ENCODE measurements at regions not wholly inside any gene's neighbourhood (a gene's known extent, or its start where the extent isn't known, plus 50 kb on each side); places are given as distances from the start of the nearest gene placed in this dataset.

DNA sequence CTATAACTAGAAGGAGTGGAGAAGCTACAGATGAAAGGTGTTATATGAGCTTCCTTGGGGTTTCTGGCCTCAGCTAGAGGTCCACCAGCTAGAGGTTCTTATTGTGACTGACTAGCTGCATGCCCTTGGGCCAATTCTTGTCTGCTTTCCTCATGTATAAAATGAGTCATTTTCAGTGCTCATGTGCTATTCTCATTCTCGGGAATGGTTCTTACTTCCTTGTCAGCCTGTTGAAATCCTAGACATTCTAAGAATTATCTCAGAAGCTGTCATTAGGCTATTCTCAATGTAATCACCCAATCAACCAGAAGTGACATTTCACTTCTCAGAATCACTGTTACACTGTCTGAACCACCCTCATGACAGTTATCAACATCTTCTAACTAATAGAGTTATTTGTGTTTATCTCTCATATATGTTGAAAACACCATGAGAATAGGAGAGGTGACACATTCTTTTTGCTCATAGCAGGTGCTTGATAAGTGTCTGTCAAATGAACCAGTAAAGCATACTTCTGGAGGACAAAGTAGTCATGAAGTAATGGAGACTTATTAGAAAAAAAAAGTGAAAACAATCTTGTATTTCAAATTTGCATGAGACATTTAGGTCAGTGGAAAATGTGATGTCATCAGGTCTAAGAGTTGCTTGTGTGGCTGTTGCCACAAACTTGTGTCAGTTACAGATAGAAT lies 122.8 kb upstream of the IVNS1ABP start:
- TF ChIP-seq, protein P1, sequence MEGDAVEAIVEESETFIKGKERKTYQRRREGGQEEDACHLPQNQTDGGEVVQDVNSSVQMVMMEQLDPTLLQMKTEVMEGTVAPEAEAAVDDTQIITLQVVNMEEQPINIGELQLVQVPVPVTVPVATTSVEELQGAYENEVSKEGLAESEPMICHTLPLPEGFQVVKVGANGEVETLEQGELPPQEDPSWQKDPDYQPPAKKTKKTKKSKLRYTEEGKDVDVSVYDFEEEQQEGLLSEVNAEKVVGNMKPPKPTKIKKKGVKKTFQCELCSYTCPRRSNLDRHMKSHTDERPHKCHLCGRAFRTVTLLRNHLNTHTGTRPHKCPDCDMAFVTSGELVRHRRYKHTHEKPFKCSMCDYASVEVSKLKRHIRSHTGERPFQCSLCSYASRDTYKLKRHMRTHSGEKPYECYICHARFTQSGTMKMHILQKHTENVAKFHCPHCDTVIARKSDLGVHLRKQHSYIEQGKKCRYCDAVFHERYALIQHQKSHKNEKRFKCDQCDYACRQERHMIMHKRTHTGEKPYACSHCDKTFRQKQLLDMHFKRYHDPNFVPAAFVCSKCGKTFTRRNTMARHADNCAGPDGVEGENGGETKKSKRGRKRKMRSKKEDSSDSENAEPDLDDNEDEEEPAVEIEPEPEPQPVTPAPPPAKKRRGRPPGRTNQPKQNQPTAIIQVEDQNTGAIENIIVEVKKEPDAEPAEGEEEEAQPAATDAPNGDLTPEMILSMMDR (IDR thresholded peaks at IDR 0.05; ENCODE audit: low read length) = no peak
- TF ChIP-seq EZH2 (IDR thresholded peaks at IDR 0.05; ENCODE audit: borderline replicate concordance, low read length) = no peak
